Sigmoid colon (tissue), 6 donors: ENCODE measurements at regions not wholly inside any gene's neighbourhood (a gene's known extent, or its start where the extent isn't known, plus 50 kb on each side); places are given as distances from the start of the nearest gene placed in this dataset.

Source experiments
- DNase-seq: peaks from one replicate; pipeline ENCODE4 v3.0.0-alpha.2; 2019
- H3K27ac ChIP-seq, 4 donors: fragments of 200-600 bp; sonication (generic); one replicate each; pipeline ENCODE4 v1.5.1; 2016 to 2019; ENCODE audit warnings: mild to moderate bottlenecking in 1 of 4
- H3K27me3 ChIP-seq, 3 donors: fragments of 200-600 bp; sonication (generic); one replicate each; pipeline ENCODE4 v1.5.1; 2019; ENCODE audit warnings: mild to moderate bottlenecking in 1 of 3
- H3K36me3 ChIP-seq, 4 donors: fragments of 200-600 bp; sonication (generic); one replicate each; pipeline ENCODE4 v1.5.1; 2016 to 2019
- H3K4me1 ChIP-seq, 4 donors: fragments of 200-600 bp; sonication (generic); one replicate each; pipeline ENCODE4 v1.5.1; 2017 to 2019
- H3K4me3 ChIP-seq, 4 donors: fragments of 200-600 bp; sonication (generic); one replicate each; pipeline ENCODE4 v1.5.1; 2017 to 2019; ENCODE audit warnings: mild to moderate bottlenecking in 2 of 4, moderate library complexity in 1 of 4
- H3K9me3 ChIP-seq, 4 donors: fragments of 200-600 bp in 3 of 4; sonication (generic) in 3 of 4; one replicate each; pipeline versions ENCODE4 v1.5.1 to v1.6.1; 2013 to 2019
- CTCF ChIP-seq, 4 experiments: fragments of 450-650 bp in 3 of 4; fragments of 200-600 bp in 1 of 4; IDR thresholded peaks; one replicate each; pipeline ENCODE4 v1.5.1; 2016 to 2019; ENCODE audit warnings: antibody characterized with exemption in 4 of 4, mild to moderate bottlenecking in 3 of 4, moderate library complexity in 2 of 4
- EP300 ChIP-seq, 4 donors: sonication (generic); formaldehyde crosslinking; IDR thresholded peaks; one replicate each; pipeline ENCODE4 v1.6.1; 2017; ENCODE audit warnings: antibody characterized with exemption in 4 of 4
- POLR2A ChIP-seq, 2 donors: fragments of 450-650 bp; IDR thresholded peaks; one replicate each; pipeline ENCODE4 v1.6.1; 2016; ENCODE audit warnings: antibody characterized with exemption in 2 of 2, mild to moderate bottlenecking in 2 of 2, moderate library complexity in 2 of 2
- POLR2AphosphoS5 ChIP-seq, 4 donors: sonication (generic); formaldehyde crosslinking; IDR thresholded peaks; one replicate each; pipeline ENCODE4 v1.6.1; 2017; ENCODE audit warnings: antibody characterized with exemption in 4 of 4
- WGBS, 2 donors: extraction: QIAGEN DNeasy Blood & Tissue Kit; methylation state at CpG; one replicate each; pipeline ENCODE4 v1.1.7; 2013; 5-methylcytosine and 5-hydroxymethylcytosine counted together
- intact Hi-C: fragments of 100-400 bp; cut with DNase I; formaldehyde crosslinking; loops from one replicate; pipeline ENCODE4 v1.15.1; 2023
- donor health status: healthy with polysubstance abuse.
- donor health status: healthy.

DNA sequence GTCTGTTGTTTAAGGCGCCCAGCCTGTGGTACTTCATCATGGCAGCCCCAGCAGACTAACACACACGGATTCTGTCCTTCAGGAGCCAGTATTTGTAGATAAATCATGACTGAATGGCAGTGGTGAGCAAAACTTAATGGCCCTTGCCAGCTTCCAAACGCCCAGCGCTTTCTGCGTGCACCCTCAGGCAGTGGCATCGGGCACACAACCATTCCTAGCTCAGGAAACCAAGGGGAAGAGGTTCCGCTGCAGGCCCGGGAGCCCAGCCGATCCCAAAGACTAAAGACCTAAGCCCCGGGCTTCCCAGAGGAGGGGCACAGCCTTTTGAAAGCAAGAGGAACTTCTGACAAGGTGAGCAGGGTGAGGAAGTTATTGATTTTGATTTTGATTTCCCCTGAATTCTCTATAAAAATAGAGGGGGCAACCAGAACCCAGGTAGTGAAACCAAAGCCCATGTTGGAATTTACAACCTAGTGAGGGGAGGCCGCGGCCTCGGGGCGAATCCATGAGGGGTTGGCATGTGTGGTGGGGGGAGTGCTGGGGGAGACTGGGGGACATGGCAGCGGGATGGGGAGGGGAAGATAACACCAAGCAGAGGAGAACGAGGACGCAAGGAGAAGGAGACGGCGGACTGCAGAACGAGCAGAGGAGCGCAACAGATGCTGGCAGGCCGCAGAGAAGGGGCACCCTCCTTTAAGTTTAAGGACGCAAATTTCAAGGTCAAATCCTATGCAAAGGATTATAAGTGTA lies 79.9 kb upstream of the SEPTIN5 start:
- 84% methylated on average over 23 of the region's 23 CpGs for WGBS, 2 donors
- Histone ChIP-seq H3K27me3 (peaks cover 0 to 27% (median 0%) of the 10 kb centered on the region in 3 donors), H3K9me3 (no peaks in the 10 kb centered on the region), H3K4me3 (no peak overlapping the region), H3K36me3 (no peaks in the 10 kb centered on the region), H3K4me1 (no peaks in the 10 kb centered on the region), H3K27ac (no peak overlapping the region)
- peak; percentile 40 for DNase-seq
- intact Hi-C loops: no loop called here
- no peak for TF ChIP-seq POLR2AphosphoS5 (IDR thresholded peaks at IDR 0.05)

DNA sequence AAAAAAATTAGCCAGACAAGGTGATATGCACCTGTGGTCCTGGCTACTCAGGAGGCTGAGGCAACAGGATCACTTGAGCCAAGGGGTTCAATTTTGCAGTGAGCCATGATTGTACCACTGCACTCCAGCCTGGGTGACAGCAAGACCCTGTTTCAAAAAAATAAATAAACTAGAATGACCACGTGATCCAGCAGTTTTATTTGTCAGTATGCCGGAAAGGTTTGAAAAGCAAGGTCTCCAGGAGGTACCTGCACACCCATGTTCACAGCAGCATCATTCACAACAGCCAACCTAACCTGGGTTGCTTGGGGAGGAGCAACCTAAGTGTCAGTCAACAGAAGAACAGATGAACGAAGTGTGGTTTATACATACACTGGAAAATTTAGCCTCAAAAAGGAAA lies 78.7 kb upstream of the SEPTIN5 start:
- Histone ChIP-seq H3K36me3 (no peaks in the 10 kb centered on the region), H3K27ac (no peak overlapping the region), H3K27me3 (peaks cover 0 to 16% (median 2%) of the 10 kb centered on the region in 3 donors), H3K4me3 (no peak overlapping the region), H3K4me1 (no peaks in the 10 kb centered on the region), H3K9me3 (no peaks in the 10 kb centered on the region)
- WGBS, 2 donors: 49 to 79% methylated on average over 3 of the region's 3 CpGs
- no peak for TF ChIP-seq CTCF (IDR thresholded peaks at IDR 0.05)
- TF ChIP-seq POLR2A (IDR thresholded peaks at IDR 0.05): no peak
- TF ChIP-seq POLR2AphosphoS5 (IDR thresholded peaks at IDR 0.05): no peak
- TF ChIP-seq EP300 (IDR thresholded peaks at IDR 0.05): no peak
- intact Hi-C loops: no loop called here
- peak; percentile 7 for DNase-seq

DNA sequence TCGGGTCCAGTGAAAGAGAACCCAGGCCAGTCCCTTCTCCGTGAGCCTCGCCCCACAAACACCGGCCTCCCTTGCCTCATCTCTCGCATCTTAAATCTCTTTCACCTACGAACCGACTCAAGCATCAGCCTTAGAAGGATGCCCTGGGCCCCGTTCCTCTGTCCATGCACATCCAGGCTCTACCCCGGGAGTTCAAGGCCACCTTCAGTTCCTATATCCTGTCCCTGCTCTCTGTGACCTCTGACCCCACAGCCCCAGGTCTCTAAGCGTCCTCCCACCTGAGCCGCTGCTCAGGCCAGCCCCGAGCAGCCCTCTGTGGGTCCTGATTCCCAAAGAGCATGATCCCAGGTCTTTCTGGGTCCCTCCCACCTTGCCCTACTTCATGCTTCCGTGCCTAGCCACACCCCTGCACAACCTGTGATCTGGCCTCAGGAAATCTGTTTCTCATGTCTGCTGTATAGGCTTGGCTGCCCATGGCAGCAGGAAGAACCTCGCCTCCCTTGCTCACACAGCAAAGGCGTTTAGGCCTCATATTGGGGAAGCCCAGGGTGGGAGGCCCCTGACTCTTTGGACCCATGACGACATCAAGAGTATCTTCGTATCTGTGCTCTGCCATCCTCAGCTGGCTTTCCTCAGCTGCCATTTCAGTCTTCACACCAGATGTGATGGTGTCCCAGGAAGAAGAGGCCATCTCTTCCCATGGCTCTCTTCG lies 77.5 kb upstream of the SEPTIN5 start:
- WGBS, 2 donors: 81 to 86% methylated on average over 18 of the region's 18 CpGs
- peaks cover 0 to 20% (median 9%) of the 10 kb centered on the region in 3 donors for H3K27me3 ChIP-seq
- DNase-seq: peak; percentile 48
- H3K36me3 ChIP-seq: no peaks in the 10 kb centered on the region
- H3K9me3 ChIP-seq: no peaks in the 10 kb centered on the region
- intact Hi-C loops: no loop called here
- no peak overlapping the region for H3K27ac ChIP-seq
- no peaks in the 10 kb centered on the region for H3K4me1 ChIP-seq
- no peak for TF ChIP-seq POLR2A (IDR thresholded peaks at IDR 0.05)
- no peak for TF ChIP-seq EP300 (IDR thresholded peaks at IDR 0.05)
- no peak for TF ChIP-seq POLR2AphosphoS5 (IDR thresholded peaks at IDR 0.05)
- TF ChIP-seq CTCF (IDR thresholded peaks at IDR 0.05): no peak
- H3K4me3 ChIP-seq: no peak overlapping the region

DNA sequence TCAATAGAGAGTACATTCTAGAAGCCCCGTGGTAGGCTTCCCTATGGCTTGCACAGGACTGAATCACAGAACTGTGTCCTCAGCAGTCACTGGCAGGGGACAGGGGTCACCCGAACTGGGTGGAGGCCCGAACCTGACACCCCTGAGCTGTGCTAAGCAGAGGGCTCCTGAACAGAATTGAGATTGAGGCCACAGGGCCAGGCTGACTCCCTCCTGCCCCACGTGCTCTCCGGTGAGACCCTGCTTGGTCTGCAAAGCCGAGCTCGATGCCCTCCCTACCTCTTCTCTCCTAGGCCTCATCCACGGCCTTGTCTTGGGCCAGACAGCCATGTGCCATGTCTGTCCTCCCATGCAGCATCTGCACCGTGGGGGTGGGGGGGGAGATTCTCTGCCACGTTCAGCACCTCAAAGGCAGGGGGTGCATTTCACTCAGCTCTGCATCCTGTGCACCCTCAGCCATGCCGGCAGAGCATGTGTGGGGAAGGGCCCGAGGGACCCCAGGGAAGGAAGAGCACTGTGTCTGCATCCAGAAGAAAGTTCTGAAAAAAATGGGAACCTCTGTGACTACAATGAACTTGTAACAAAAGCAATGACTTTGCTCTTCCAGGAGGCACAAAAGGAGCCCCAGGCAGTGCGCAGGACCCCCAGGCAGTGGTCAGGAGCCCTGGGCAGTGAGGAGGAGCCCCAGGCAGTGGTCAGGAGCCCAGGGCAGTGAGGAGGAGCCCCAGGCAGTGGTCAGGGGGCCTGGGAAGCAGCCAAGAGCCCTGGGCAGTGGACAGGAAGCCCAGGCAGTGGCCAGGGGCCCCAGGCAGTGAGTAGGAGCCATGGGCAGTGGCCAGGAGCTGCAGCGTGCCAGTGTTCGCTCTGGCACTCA lies 76.7 kb upstream of the SEPTIN5 start:
- 82 to 86% methylated on average over 15 of the region's 15 CpGs for WGBS, 2 donors
- TF ChIP-seq EP300 (IDR thresholded peaks at IDR 0.05) (no peak), CTCF (IDR thresholded peaks at IDR 0.05) (no peak), POLR2AphosphoS5 (IDR thresholded peaks at IDR 0.05) (no peak), POLR2A (IDR thresholded peaks at IDR 0.05) (no peak)
- Histone ChIP-seq H3K9me3 (no peaks in the 10 kb centered on the region), H3K4me1 (no peaks in the 10 kb centered on the region), H3K36me3 (no peaks in the 10 kb centered on the region), H3K27me3 (peaks cover 0 to 18% (median 14%) of the 10 kb centered on the region in 3 donors), H3K27ac (no peak overlapping the region), H3K4me3 (no peak overlapping the region)
- intact Hi-C loops: no loop called here
- DNase-seq: peak; percentile 37
